ENCODE measurements at regions not wholly inside any gene's neighbourhood (a gene's known extent, or its start where the extent isn't known, plus 50 kb on each side); places are given as distances from the start of the nearest gene placed in this dataset.

DNA sequence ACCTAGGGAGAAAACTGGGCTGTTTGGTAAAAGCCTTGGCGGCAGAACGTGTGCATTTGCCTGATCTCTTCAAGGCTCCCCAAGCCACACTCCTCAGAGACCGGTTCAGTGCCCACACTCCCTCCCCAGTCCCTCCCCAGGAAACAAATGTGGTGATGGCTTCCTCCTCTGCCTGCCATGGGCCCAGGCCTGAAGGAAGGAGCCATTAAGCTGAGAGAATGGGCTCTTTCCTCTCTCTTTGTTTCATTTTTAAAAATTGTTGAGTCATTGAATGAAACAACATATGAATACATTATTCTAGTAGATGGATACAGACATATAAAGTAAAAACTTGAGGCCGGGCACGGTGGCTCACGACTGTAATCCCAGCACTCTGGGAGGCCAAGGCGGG, 50.6 kb upstream of the YWHAQ start:
- TF ChIP-seq, protein P1, sequence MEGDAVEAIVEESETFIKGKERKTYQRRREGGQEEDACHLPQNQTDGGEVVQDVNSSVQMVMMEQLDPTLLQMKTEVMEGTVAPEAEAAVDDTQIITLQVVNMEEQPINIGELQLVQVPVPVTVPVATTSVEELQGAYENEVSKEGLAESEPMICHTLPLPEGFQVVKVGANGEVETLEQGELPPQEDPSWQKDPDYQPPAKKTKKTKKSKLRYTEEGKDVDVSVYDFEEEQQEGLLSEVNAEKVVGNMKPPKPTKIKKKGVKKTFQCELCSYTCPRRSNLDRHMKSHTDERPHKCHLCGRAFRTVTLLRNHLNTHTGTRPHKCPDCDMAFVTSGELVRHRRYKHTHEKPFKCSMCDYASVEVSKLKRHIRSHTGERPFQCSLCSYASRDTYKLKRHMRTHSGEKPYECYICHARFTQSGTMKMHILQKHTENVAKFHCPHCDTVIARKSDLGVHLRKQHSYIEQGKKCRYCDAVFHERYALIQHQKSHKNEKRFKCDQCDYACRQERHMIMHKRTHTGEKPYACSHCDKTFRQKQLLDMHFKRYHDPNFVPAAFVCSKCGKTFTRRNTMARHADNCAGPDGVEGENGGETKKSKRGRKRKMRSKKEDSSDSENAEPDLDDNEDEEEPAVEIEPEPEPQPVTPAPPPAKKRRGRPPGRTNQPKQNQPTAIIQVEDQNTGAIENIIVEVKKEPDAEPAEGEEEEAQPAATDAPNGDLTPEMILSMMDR (conservative IDR thresholded peaks at IDR 0.05; ENCODE audit: control insufficient read depth, insufficient read depth, low read depth, low read length), result no peak
- DNase-seq (ENCODE audit: low read depth), result no peak
- H3K4me3 ChIP-seq (ENCODE audit: control insufficient read depth, low read depth, low read length), result no peak overlapping the region

DNA sequence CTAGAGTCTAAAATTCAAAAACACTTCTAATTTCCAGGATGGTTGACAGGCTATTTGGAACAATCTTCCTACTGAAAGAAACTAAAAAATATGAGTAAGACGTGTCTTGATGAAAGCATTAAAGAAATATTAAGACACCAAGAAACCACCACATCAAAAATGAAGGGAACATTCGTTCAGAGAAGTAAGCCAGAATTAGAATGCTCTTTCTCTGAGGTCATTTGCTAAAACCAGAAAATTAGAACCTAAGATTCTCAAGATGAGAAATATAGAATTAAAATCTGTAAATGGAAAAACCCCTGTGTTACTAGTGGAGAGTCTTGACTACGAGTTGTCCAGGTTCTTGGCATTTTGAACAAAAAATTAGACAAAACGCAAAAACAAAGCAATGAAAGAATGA, 54.8 kb upstream of the YWHAQ start:
- TF ChIP-seq, protein P1 (conservative IDR thresholded peaks at IDR 0.05; ENCODE audit: control insufficient read depth, insufficient read depth, low read depth, low read length), result no peak
- no peak overlapping the region for H3K4me3 ChIP-seq (ENCODE audit: control insufficient read depth, low read depth, low read length)
- DNase-seq (ENCODE audit: low read depth), result no peak

DNA sequence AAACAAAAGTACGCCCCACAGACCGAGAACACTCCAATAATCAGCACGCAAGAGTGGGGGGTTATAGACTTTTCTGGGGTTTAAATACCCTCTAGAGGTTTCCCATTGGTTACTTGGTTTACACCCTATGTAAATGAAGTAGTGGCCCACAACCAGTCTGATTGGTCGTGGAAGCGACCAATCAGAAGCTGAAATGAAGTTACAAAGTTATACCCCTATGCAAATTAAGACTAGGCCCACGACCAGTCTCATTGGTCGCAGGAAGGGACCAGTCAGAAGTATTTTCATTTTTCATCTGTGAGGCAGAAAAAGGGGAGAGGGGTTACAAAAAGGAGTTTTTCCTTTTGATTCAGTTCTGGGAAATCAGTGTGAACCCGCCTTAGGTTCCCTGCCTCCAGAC, 55.3 kb upstream of the YWHAQ start:
- TF ChIP-seq, protein P1 (conservative IDR thresholded peaks at IDR 0.05; ENCODE audit: control insufficient read depth, insufficient read depth, low read depth, low read length), result no peak
- no peak for DNase-seq (ENCODE audit: low read depth)
- no peak overlapping the region for H3K4me3 ChIP-seq (ENCODE audit: control insufficient read depth, low read depth, low read length)

DNA sequence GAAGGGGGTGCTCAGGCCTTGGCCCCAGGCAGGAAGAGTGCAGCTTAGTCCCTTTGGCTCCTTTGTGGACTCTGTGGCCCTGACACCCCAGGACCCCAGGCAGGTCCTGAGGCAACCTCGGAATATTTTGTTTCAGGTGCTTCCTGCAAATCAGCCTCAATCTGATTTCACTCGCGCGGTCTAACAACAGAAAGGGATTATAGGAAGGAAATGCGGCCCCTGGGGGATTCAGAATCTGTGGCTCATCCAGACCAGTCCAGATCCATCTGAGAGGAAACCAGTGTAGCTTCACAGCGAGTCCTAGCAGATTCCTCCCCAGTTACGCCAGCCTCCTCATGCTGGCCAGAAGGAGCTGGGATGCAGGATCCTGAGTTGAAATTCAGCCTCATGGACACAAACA, 59.5 kb upstream of the YWHAQ start:
- no peak overlapping the region for H3K4me3 ChIP-seq (ENCODE audit: control insufficient read depth, low read depth, low read length)
- DNase-seq (ENCODE audit: low read depth), result no peak
- TF ChIP-seq, protein P1 (conservative IDR thresholded peaks at IDR 0.05; ENCODE audit: control insufficient read depth, insufficient read depth, low read depth, low read length), result no peak

DNA sequence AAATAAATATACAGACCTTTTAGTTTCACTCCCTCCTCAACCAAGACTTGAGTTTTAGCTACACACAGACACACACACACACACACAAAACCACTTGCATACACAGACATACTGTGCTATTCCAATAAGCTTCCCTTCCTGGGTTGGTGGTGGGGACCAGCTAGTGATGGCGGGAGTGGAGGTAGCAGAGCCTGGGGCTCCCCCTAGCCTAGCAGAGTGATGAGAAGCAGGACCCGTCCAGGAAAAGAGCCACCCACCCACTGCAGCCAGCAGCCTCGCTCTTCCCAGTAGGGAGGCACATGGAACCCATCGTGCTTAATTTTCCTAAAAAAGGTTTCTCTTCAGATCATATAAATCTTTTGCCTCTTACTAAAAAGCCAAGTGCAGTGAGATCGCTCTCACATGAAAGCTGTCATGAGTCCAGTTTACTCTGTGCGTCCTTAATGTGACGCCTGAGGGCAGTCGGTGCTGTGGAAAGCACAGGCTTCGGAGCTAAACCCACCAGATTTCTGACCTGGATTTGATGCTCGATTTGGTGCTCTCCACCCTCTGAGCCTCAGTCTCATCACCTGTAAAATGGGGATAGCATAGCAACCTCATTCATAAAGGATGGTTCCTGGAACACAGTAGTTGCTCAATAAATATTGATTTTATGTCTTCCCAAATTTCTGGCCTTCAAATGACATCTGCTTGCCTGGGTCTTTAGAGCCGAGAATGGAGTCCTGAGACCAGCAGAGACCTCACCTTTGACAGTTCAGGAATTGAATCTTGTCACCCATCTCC, 60.1 kb upstream of the YWHAQ start:
- no peak for DNase-seq (ENCODE audit: low read depth)
- TF ChIP-seq, protein P1 (conservative IDR thresholded peaks at IDR 0.05; ENCODE audit: control insufficient read depth, insufficient read depth, low read depth, low read length), result no peak
- no peak overlapping the region for H3K4me3 ChIP-seq (ENCODE audit: control insufficient read depth, low read depth, low read length)

DNA sequence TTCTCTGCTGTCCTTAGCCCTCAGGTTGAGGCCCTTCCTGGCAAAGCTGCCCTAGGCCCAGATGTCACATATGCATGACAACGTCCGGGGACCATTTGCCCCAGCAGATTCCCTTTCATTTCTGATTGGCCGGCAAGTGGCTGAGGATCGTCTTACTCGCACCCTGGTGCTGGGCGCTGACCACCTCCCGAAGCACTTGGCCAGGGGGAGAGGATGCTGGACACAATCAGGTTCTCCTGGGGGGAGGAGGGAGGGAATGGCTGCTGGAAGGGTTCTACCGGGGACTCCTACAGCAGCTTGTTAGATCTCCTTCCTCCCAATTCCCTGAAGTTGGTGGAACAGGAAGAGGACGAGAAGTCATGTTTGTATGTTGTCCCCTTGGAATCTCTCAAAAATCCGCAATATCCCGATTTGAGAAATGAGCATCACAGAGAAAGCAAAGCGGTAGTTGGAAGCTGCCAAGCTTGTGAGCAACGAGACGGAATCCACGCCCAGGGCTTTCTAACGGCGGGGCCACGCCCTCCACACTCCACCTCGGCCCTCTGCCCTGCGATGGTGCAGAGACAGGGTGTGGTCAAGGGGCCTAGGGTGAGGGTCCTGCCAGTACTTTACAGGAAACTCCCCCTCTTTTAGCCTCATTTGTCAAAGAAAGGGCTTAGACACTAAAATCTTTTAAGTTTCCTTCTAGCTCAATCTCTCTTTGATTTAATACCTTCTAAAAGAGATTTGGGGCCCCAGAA, 61.8 kb upstream of the YWHAQ start:
- no peak overlapping the region for H3K4me3 ChIP-seq (ENCODE audit: control insufficient read depth, low read depth, low read length)
- DNase-seq (ENCODE audit: low read depth), result peak; percentile 59
- TF ChIP-seq, protein P1 (conservative IDR thresholded peaks at IDR 0.05; ENCODE audit: control insufficient read depth, insufficient read depth, low read depth, low read length), result no peak

Measured in fibroblast of mammary gland (primary cell).